NCI-H226 (cell line): ENCODE measurements at regions not wholly inside any gene's neighbourhood (a gene's known extent, or its start where the extent isn't known, plus 50 kb on each side); places are given as distances from the start of the nearest gene placed in this dataset.
"Not testable (repeated sequence)": the region's sequence is repeated elsewhere in the genome, so short reads cannot be mapped to it uniquely, and the experiment has no call there.

Source experiments
- DNase-seq: peaks from one replicate; pipeline ENCODE4 v3.0.0-alpha.2; 2015

GRCh38 chr12:128111333-128111732, 155.6 kb upstream of the TMEM132C start:
- DNase-seq = no peak

- no peak for DNase-seq
Measured at GRCh38 chr12:128111951-128112350, 155.0 kb upstream of the TMEM132C start.

GRCh38 chr12:128113250-128113649, 153.7 kb upstream of the TMEM132C start:
- DNase-seq = not testable (repeated sequence)

GRCh38 chr12:128114485-128114884, 152.5 kb upstream of the TMEM132C start:
- DNase-seq = no peak

- DNase-seq = no peak
Measured at GRCh38 chr12:128116537-128116936, 150.4 kb upstream of the TMEM132C start.

GRCh38 chr12:128120035-128120434, 146.9 kb upstream of the TMEM132C start:
- no peak for DNase-seq

- DNase-seq = no peak
Measured at GRCh38 chr12:128121424-128121823, 145.5 kb upstream of the TMEM132C start.

GRCh38 chr12:128123096-128123495, 143.9 kb upstream of the TMEM132C start:
- DNase-seq = no peak

GRCh38 chr12:128131955-128132354, 135.0 kb upstream of the TMEM132C start:
- no peak for DNase-seq

GRCh38 chr12:128133321-128134073, 133.5 kb upstream of the TMEM132C start:
- DNase-seq = no peak

GRCh38 chr12:128137140-128137539, 129.8 kb upstream of the TMEM132C start:
- DNase-seq = no peak

GRCh38 chr12:128138125-128138524, 128.8 kb upstream of the TMEM132C start:
- no peak for DNase-seq

- no peak for DNase-seq
Measured at GRCh38 chr12:128140551-128140950, 126.4 kb upstream of the TMEM132C start.

- DNase-seq = no peak
Measured at GRCh38 chr12:128150961-128151360, 116.0 kb upstream of the TMEM132C start.

GRCh38 chr12:128155571-128155970, 111.4 kb upstream of the TMEM132C start:
- DNase-seq = no peak

- no peak for DNase-seq
Measured at GRCh38 chr12:128163086-128163485, 103.9 kb upstream of the TMEM132C start.

- no peak for DNase-seq
Measured at GRCh38 chr12:128164533-128164932, 102.4 kb upstream of the TMEM132C start.

GRCh38 chr12:128165387-128165786, 101.6 kb upstream of the TMEM132C start:
- DNase-seq = no peak

- DNase-seq = no peak
Measured at GRCh38 chr12:128168273-128168672, 98.7 kb upstream of the TMEM132C start.

GRCh38 chr12:128170181-128170580, 96.8 kb upstream of the TMEM132C start:
- DNase-seq = no peak

GRCh38 chr12:128178565-128178964, 88.4 kb upstream of the TMEM132C start:
- DNase-seq = no peak

- no peak for DNase-seq
Measured at GRCh38 chr12:128178966-128179365, 88.0 kb upstream of the TMEM132C start.

- no peak for DNase-seq
Measured at GRCh38 chr12:128180166-128180565, 86.8 kb upstream of the TMEM132C start.

GRCh38 chr12:128190052-128190451, 76.9 kb upstream of the TMEM132C start:
- DNase-seq = no peak

- no peak for DNase-seq
Measured at GRCh38 chr12:128190614-128191013, 76.4 kb upstream of the TMEM132C start.
